ENCODE measurements at regions not wholly inside any gene's neighbourhood (a gene's known extent, or its start where the extent isn't known, plus 50 kb on each side); places are given as distances from the start of the nearest gene placed in this dataset.

DNA sequence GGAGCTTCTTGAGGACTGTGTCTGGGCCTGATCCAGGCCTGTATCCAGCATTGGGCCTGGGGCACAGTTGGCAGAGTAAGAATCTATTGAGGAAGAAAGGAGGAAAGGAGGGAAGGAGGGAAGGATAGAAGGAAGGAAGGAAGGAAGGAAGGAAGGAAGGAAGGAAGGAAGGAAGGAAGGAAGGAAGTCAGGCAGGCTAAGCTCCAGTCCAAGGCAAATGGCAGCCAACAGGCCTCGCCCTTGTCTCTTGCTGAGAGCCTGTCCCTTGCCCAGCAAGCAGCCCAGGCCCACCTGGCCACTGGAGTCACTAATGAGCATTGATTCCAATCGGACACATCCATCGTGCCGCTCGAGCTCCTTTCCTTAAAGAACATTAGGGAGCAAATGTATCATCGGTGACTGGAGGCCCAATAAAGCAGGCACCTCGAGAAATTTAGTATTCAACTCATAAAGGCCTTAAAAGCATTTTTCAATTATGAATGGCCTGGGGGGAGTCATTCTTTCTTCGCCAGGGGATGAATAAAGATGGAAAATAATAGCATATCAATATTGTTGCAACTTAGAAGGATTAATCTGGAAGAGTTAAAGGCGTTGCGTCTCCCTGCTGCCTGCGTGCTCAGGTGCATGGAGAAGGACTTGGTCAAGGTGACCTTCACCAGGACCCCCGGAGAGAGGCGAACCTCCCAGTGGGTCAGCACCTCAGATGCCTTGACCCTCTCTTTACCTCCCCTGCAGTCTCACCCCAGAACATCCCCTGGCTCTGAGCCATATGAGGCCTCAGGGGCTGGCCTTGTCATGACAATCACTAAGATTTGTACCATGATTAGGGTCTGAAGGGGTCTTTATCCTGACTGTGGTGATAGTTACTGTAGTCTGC lies 144.5 kb upstream of the RUNX3 start:
- TF ChIP-seq POLR2A (IDR thresholded peaks at IDR 0.05), result no peak
- TF ChIP-seq CTCF (IDR thresholded peaks at IDR 0.05), result no peak
